GOT3 (cell line): ENCODE measurements at regions not wholly inside any gene's neighbourhood (a gene's known extent, or its start where the extent isn't known, plus 50 kb on each side); places are given as distances from the start of the nearest gene placed in this dataset.
"Not testable (repeated sequence)": the region's sequence is repeated elsewhere in the genome, so short reads cannot be mapped to it uniquely, and the experiment has no call there.

Experiments used
- DNase-seq: peaks from one replicate; lab custom pipeline; 2025; ENCODE audit warnings: mixed read lengths; lab: John Stamatoyannopoulos, UW

- no peak for DNase-seq
Measured at GRCh38 chr7:130947792-130948580, 214.0 kb upstream of the KLF14 start.

- no peak for DNase-seq
Measured at GRCh38 chr7:130948822-130949221, 214.8 kb upstream of the KLF14 start.

- DNase-seq = no peak
Measured at GRCh38 chr7:130949550-130949949, 215.5 kb upstream of the KLF14 start.

GRCh38 chr7:130950054-130950453, 216.0 kb upstream of the KLF14 start:
- no peak for DNase-seq

- no peak for DNase-seq
Measured at GRCh38 chr7:130950741-130951140, 216.7 kb upstream of the KLF14 start.

- DNase-seq = no peak
Measured at GRCh38 chr7:130951303-130951975, 217.4 kb upstream of the KLF14 start.

GRCh38 chr7:130951976-130952876, 218.2 kb upstream of the KLF14 start:
- DNase-seq = no peak

- no peak for DNase-seq
Measured at GRCh38 chr7:130953196-130953595, 219.2 kb upstream of the KLF14 start.

- no peak for DNase-seq
Measured at GRCh38 chr7:130954918-130955564, 221.0 kb upstream of the KLF14 start.

- no peak for DNase-seq
Measured at GRCh38 chr7:130955565-130955919, 221.5 kb upstream of the KLF14 start.

- DNase-seq = no peak
Measured at GRCh38 chr7:130956417-130957136, 222.6 kb upstream of the KLF14 start.

GRCh38 chr7:130957137-130957513, 223.1 kb upstream of the KLF14 start:
- DNase-seq = no peak

- DNase-seq = not testable (repeated sequence)
Measured at GRCh38 chr7:130957722-130958435, 223.9 kb upstream of the KLF14 start.

GRCh38 chr7:130958846-130959245, 224.8 kb upstream of the KLF14 start:
- DNase-seq = no peak

GRCh38 chr7:130959743-130960207, 225.8 kb upstream of the KLF14 start:
- no peak for DNase-seq

- DNase-seq = peak; percentile 16
Measured at GRCh38 chr7:130960208-130960988, 226.4 kb upstream of the KLF14 start.

- no peak for DNase-seq
Measured at GRCh38 chr7:130961128-130961601, 227.2 kb upstream of the KLF14 start.

- no peak for DNase-seq
Measured at GRCh38 chr7:130962109-130962508, 228.1 kb upstream of the KLF14 start.

GRCh38 chr7:130963339-130963738, 229.3 kb upstream of the KLF14 start:
- no peak for DNase-seq

GRCh38 chr7:130965515-130965914, 231.5 kb upstream of the KLF14 start:
- DNase-seq = no peak
